Vagina (tissue), 2 donors: ENCODE measurements at regions not wholly inside any gene's neighbourhood (a gene's known extent, or its start where the extent isn't known, plus 50 kb on each side); places are given as distances from the start of the nearest gene placed in this dataset.

Experiments used
- DNase-seq, 2 donors: peaks; one replicate each; pipeline ENCODE4 v3.0.0-alpha.2; 2017; ENCODE audit errors: extremely low spot score in 2 of 2
- H3K27ac ChIP-seq: fragments of 200-600 bp; sonication (generic); one replicate; pipeline ENCODE4 v1.5.1; 2019
- H3K27me3 ChIP-seq: fragments of 200-600 bp; sonication (generic); one replicate; pipeline ENCODE4 v1.5.1; 2019
- H3K36me3 ChIP-seq, 2 donors: fragments of 200-600 bp; sonication (generic); one replicate each; pipeline ENCODE4 v1.5.1; 2017 to 2019
- H3K4me1 ChIP-seq: fragments of 200-600 bp; sonication (generic); one replicate; pipeline ENCODE4 v1.5.1; 2019
- H3K4me3 ChIP-seq, 2 donors: fragments of 200-600 bp; sonication (generic); 1 replicate in 1 of 2; 2 replicates in 1 of 2; pipeline ENCODE4 v1.5.1; 2016 to 2019
- H3K9me3 ChIP-seq: fragments of 200-600 bp; sonication (generic); one replicate; pipeline ENCODE4 v1.5.1; 2019
- POLR2A ChIP-seq, 2 donors: fragments of 450-650 bp; IDR thresholded peaks; one replicate each; pipeline ENCODE4 v1.6.1; 2017; ENCODE audit warnings: antibody characterized with exemption in 2 of 2, mild to moderate bottlenecking in 2 of 2, moderate library complexity in 2 of 2
- POLR2AphosphoS5 ChIP-seq, 2 donors: sonication (generic); formaldehyde crosslinking; IDR thresholded peaks; one replicate each; pipeline ENCODE4 v1.9.0; 2017; ENCODE audit warnings: antibody characterized with exemption in 2 of 2, mild to moderate bottlenecking in 2 of 2, low read depth in 1 of 2; ENCODE audit not compliant: insufficient read depth in 1 of 2
- intact Hi-C: fragments of 100-400 bp; cut with DNase I; formaldehyde crosslinking; loops from one replicate; pipeline ENCODE4 v1.15.1; 2023
- TF ChIP-seq, protein P1 (sequence below), 3 experiments: fragments of 450-650 bp in 2 of 3; fragments of 200-600 bp in 1 of 3; sonication (generic) in 1 of 3; IDR thresholded peaks; one replicate each; pipeline ENCODE4 v1.5.1; 2017 to 2019; ENCODE audit warnings: antibody characterized with exemption in 3 of 3, mild to moderate bottlenecking in 2 of 3, moderate library complexity in 2 of 3

DNA sequence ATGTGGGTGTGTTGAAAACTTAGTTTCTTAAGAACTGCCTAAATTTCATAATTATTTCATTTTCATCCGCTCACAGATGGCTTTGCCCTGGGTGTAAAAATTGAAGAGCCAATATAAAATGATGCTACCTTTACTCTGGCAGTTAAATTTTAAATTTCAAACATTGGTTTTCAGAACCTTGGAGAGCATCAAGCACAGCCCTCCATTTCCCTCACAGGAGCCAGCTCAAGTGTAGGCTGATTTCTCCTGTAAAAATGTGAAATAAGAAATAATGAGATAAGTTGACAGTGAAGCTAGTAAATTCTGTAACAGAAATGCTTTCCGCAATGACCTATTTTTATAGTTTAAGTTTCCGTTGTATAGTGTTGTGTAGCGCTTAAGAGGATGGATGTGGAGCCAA lies 53.9 kb upstream of the AKT3 start:
- no peak for DNase-seq
- no peaks in the 10 kb centered on the region for H3K36me3 ChIP-seq
- no peak overlapping the region for H3K4me3 ChIP-seq
- TF ChIP-seq POLR2AphosphoS5 (IDR thresholded peaks at IDR 0.05; ENCODE audit: insufficient read depth in 1 of 2, low read depth in 1 of 2), result no peak
- TF ChIP-seq, protein P1, sequence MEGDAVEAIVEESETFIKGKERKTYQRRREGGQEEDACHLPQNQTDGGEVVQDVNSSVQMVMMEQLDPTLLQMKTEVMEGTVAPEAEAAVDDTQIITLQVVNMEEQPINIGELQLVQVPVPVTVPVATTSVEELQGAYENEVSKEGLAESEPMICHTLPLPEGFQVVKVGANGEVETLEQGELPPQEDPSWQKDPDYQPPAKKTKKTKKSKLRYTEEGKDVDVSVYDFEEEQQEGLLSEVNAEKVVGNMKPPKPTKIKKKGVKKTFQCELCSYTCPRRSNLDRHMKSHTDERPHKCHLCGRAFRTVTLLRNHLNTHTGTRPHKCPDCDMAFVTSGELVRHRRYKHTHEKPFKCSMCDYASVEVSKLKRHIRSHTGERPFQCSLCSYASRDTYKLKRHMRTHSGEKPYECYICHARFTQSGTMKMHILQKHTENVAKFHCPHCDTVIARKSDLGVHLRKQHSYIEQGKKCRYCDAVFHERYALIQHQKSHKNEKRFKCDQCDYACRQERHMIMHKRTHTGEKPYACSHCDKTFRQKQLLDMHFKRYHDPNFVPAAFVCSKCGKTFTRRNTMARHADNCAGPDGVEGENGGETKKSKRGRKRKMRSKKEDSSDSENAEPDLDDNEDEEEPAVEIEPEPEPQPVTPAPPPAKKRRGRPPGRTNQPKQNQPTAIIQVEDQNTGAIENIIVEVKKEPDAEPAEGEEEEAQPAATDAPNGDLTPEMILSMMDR (IDR thresholded peaks at IDR 0.05), result no peak
- TF ChIP-seq POLR2A (IDR thresholded peaks at IDR 0.05), result no peak
- H3K27ac ChIP-seq, result no peak overlapping the region
- no peaks in the 10 kb centered on the region for H3K9me3 ChIP-seq
- intact Hi-C loops, result no loop called here
- H3K4me1 ChIP-seq, result no peaks in the 10 kb centered on the region
- H3K27me3 ChIP-seq, result no peaks in the 10 kb centered on the region

DNA sequence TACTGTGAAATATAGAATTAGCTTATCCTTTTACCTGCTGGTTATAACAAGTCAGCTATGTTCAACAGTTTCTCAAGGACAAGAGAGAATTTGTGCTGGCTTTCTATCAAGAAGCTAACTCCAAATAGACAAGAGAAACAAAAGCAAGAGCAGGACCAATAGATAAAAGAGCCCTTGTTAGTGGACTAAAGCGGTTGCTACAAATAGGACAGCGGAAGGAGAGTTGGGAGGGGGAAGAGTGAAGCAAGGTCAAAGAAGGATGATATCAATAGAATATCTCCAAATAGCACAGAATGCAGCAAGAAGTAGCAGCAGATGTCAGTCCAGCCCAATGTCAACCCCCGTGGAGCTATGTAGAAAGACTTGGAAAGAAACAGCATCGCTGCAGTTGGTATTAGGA lies 53.0 kb upstream of the AKT3 start:
- Histone ChIP-seq H3K27ac (no peak overlapping the region), H3K9me3 (no peaks in the 10 kb centered on the region), H3K4me1 (no peaks in the 10 kb centered on the region), H3K36me3 (no peaks in the 10 kb centered on the region), H3K4me3 (no peak overlapping the region), H3K27me3 (no peaks in the 10 kb centered on the region)
- no peak for TF ChIP-seq POLR2A (IDR thresholded peaks at IDR 0.05)
- TF ChIP-seq, protein P1 (IDR thresholded peaks at IDR 0.05), result no peak
- TF ChIP-seq POLR2AphosphoS5 (IDR thresholded peaks at IDR 0.05; ENCODE audit: insufficient read depth in 1 of 2, low read depth in 1 of 2), result no peak
- DNase-seq, result no peak
- intact Hi-C loops, result no loop called here

DNA sequence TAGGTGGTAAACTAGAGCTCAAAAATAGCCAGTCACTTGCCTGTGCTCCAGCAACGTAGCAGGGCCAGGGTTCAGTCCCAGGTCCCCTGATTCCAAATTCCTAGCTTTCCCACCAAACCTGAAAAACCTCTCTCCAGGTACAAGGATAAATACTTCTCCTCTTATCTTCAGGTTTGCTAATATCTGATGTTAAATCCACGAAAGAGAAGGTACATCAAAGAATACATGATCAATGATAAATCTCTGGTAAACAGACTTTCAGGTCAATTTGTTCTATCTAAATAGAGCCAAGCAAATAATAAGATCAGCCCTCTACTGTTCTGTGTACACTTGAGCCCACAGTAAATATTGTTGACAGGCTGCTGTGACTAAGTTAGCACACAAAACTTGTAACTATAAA lies 52.1 kb upstream of the AKT3 start:
- intact Hi-C loops, result no loop called here
- no peaks in the 10 kb centered on the region for H3K9me3 ChIP-seq
- H3K4me1 ChIP-seq, result no peaks in the 10 kb centered on the region
- no peak overlapping the region for H3K27ac ChIP-seq
- TF ChIP-seq POLR2A (IDR thresholded peaks at IDR 0.05) (no peak), POLR2AphosphoS5 (IDR thresholded peaks at IDR 0.05; ENCODE audit: insufficient read depth in 1 of 2, low read depth in 1 of 2) (no peak)
- TF ChIP-seq, protein P1 (IDR thresholded peaks at IDR 0.05), result no peak
- no peaks in the 10 kb centered on the region for H3K27me3 ChIP-seq
- no peaks in the 10 kb centered on the region for H3K36me3 ChIP-seq
- H3K4me3 ChIP-seq, result no peak overlapping the region
- DNase-seq, result no peak
